Fibroblast of skin of left biceps (primary cell): ENCODE measurements at regions not wholly inside any gene's neighbourhood (a gene's known extent, or its start where the extent isn't known, plus 50 kb on each side); places are given as distances from the start of the nearest gene placed in this dataset.

Source experiments
- DNase-seq, 2 experiments: peaks; one replicate each; pipeline ENCODE4 v3.0.0-alpha.2; 2013; ENCODE audit warnings: low read depth in 2 of 2

DNA sequence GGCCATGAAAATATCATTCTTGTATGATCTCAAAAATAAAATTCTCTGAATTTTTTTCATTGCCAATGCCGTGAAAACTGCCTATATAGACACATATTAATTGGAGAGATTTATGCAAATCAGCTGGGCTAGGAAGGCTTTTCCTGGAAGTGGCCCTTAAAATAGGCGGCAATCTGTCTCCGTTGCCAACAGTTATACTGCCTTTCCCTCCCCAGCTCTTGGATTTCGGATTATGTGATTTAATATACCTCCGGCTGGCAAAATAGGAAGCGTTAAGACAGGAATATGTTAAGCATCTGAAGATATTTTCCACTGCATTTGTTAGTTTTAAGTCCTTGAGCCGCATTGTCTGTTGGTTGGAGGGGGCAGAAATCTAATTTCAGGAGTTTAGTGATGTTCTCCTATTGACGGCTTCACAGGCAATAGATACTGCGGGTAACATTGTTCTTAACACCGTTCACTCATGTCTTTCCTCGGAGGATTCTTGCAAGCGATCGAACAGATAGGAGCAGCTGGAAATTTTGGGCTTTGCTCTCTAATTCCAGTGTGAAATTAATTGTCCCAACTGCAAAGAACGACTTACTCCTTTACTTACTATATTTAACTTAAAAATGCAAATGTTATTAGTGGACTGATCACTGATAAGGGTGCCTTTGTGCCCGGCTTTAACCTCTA is 113.3 kb downstream of the LINC00237 start:
- no peak for DNase-seq

DNA sequence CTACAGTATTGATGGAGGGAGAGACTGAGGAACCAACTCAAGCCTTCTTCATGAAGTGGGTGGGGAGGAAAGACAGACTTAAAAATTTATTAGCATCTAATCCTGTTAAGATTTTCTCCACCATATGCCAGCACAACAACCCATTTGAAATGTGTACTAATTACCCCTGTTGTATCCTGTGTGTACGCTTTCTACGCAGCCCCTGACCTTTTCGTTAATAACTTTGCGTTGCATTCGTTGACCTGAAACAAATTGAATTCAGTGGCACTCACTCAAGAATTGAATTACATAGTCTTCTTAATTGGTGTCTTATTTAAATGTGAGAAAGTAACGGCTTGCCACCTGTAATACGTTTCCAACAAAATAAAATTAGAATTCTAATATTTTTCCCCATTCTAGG is 113.9 kb downstream of the LINC00237 start:
- no peak for DNase-seq

DNA sequence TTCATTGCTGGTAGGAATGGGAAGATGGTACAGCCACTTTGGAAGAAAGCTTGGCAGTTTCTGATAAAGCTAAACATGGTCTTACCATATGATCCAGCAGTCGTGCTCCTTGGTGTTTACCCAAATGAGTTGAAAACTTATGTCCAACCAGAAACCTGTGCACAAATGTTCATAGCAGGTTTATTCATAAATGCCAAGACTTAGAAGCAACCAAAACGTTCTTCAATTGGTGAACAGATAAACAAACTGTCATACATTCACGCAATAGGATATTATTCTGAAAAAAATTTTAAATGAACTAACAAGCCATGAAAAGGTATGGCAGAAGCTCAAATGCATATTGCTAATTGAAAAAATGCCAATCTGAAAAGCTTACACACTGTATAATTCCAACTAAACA is 117.1 kb downstream of the LINC00237 start:
- no peak for DNase-seq

DNA sequence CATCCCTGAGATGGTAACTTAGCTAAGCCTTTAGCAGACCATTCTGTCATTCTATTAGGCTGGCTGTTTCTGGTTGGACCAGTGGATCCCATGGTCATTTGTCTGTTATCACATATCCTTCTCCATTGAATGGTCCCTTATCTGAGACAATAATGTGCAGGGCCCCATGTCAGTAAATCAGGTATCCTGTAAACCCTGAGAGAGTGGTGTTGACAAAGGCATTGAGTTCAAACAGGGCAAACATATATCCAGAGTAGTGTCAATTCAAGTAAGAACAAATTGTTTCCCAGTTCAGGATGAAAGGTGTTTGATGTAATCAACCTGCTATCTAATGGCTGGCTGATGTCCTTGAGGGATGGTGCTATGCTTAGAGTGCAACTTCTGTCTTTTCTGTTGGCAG is 126.2 kb downstream of the LINC00237 start:
- no peak for DNase-seq

DNA sequence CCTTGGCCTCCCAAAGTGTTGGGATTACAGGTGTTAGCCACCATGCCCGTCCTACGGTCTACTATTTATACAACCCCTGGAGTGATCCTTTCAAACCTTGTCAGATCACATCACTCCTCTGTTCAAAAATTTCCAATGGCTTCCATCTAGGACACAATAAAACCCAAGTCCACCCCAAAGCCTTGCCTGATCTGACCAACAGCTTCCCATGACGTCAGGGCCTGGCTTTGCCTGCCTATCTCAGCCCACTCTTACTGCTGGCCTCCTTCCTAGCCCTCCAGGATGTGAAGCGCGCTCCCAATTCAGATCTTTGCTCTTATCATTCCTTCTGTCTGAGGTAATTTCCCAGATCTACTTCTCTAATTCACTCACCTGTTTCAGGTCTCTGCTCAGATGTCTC is 128.4 kb downstream of the LINC00237 start:
- DNase-seq, result no peak

DNA sequence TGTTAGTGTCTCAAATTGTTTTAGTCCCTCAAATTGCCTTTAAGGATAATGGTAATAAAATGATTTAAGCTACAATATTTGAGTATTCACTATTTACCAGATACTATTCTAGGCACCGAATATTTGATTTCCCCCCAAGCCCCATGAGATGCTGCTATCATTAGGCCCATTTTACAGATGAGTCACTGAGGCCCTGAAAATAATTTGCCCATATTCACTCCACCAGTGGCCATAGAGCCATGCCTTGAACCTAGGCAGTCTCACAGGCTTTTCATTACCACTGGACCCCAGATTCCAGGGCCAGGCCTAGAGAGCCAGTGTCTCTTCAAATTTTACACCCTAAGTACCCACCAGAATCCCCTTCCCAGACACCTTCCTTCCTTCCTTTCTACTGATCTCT is 133.7 kb downstream of the LINC00237 start:
- no peak for DNase-seq

DNA sequence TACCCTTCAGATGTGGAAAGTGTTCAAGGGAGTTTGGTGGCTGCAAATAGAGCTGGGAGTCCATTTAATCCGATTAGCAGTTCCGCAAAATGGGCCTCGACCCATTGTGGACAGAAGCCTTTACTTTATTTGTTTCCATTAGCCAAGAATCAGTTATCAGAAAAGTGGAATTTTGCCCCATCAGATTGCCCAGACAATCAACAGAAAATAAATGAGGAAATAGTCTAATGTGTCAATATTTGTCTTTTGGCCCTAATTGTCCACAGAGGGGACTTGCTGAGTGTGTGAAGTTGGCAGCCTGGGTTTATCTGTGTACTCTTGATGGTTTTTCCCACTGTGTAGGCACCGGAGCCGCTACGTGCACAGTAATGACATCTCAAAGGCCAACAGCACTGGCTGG is 134.3 kb downstream of the LINC00237 start:
- no peak for DNase-seq

DNA sequence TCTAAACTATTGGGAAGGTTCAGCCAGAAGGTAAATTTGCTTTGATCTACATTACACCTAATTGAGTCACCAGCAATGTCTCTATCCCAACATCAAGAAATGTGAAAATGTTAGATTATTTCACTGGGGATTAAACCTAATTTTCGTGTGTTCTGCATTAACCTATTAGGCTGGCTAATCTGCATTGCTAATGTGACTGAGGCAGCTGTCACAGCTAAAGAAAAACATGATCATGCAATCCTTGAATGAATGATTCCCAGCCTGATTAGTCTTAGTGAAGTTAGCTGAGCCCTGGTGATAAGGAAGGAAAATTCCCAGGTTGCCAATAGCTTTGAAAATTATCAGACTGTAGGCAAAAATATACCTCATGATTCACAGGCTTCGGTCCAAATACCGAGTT is 135.3 kb downstream of the LINC00237 start:
- DNase-seq, result no peak

DNA sequence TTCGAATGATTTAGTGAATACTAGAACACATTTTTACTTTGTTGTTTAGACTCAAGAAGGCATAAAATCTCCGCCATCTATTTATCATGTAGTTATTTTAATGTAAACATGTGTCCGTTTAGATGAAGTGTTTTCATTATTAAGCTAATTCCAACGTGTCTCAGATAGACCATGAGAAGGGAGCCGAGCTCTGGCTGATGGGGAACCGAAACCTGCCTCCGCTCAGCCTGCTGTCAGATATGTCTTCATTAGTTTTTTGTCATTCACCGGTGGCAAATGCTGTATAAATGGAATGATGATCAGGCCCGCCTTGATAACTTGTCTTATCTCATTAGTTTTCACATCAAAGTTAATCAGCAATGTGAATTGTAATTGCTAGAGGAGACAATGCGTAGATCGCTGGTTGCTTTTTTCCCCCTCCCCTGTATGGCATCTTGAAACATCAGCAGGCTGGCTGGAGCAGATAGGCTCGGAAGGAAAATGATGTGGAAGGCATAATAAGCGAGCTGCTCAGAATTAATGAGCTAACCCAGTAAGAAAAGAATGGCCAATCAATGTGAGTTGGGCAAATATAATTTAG is 136.4 kb downstream of the LINC00237 start:
- DNase-seq, result no peak

DNA sequence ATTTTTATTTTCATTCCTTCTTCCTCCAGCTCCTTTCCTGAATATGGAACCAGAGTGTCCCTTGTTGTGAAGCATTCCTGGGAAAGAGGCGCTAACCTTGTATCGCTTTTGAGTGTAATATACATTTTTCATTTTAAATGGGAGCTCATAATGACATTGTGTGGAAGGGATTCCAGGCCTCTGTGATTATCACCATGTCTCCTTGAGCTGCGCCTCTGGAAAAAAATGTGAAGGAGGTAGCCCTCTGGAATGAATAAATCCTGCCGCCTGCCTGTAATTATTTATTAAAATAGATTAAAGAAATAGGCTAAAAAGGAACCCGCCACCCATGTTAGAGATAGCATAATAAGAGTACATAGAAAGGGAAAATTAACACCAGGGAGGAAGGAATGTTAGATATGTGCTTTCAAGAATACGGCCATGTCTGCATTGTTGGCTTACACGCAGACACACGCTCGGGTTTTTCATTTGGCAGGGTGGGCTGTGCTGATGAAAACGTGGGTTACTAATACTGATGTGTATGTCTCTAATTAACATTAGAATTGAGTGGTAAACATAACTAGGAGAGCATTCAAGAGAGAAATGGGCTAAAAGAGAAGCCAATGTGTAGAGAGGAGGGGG is 138.5 kb downstream of the LINC00237 start:
- DNase-seq, result no peak

DNA sequence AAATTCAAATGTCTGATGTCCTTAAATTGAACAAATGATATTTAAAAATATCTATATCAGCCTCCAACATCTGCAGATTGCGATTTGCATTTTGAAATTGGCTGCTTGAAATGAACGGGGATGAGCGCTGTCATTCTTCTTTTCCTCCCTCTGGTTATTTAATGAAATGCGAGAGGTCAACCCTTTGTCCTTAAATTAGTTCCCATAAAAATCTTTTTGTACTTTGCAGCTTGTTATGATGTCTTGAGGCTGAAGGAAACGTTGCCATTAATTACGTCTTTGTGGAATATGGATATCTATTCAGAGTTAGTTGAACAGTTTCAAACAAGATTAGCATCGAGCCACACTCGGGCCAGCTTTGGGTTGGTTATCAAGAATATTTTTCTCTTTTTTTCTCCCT is 140.0 kb downstream of the LINC00237 start:
- DNase-seq, result no peak

DNA sequence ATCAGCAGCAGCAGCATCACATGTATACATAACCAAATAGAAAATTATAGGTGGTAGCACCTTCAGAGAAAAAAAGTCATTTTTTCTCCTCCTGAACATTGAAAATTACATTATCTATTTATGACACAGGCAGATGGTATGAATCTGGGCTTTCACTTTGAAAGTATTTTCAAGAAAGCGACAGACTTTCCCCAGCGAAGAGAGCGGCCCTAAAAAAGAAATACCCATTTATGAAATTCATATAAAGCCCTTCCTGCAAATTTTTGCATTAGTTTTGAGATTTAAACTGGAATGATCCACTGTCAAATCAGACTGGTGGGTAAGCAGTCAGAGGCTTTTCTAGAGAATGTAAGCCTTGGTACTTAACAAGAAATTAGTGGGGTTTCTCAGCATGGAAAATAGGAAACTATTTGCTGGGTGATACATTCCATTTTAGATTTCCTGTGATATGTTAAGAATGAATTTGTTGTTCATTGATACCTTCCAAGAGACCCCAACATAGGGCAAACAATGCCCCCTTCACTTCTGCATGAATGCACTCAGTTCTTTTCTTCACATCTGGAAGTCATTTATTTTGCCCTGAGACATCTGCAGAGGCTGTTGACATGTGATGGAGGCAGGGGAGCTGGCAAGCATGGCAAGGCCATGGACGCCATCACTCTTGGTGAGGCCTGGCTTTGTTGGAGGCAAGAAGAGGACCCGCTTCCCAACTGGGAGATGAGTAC is 147.0 kb downstream of the LINC00237 start:
- DNase-seq, result no peak

DNA sequence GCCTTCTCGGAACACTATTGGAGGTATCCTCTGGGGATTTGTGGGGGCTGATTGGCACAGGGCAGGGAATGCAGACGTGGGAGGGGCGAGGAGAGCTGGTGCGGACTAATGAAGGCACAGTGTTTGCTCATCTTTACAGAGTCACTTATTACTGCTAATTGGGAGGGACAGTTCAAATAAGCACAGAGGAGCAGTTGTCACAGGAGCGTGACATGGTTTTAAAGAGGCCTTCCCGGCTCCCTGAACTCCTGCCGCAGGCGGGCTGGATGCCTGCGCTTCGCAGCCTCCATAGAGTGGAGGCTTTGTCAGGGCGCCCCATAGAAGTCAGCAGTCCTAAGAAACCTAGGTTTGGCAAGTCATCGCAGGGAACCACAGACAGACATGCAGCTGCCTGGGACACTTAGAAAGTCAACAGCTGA is 149.6 kb downstream of the LINC00237 start:
- DNase-seq, result no peak

DNA sequence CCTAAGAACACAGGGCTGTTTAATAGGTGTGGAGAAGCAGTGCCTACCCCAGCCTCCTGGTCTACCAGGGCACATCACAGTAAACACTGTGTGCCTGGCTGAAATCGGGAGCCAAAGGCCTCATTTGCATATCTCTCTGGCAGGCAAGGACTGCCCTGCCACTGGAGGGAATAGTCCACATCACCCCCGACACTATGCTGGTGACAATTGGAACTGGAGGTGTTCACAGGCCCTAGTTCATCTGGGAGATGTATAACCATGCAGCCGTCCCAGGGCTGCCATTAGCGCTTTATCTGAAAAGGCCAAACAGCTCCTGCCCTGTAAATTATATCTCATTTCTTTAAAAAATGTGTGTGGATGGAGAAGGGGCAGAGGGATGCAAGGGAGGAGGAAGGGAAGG is 150.3 kb downstream of the LINC00237 start:
- no peak for DNase-seq

DNA sequence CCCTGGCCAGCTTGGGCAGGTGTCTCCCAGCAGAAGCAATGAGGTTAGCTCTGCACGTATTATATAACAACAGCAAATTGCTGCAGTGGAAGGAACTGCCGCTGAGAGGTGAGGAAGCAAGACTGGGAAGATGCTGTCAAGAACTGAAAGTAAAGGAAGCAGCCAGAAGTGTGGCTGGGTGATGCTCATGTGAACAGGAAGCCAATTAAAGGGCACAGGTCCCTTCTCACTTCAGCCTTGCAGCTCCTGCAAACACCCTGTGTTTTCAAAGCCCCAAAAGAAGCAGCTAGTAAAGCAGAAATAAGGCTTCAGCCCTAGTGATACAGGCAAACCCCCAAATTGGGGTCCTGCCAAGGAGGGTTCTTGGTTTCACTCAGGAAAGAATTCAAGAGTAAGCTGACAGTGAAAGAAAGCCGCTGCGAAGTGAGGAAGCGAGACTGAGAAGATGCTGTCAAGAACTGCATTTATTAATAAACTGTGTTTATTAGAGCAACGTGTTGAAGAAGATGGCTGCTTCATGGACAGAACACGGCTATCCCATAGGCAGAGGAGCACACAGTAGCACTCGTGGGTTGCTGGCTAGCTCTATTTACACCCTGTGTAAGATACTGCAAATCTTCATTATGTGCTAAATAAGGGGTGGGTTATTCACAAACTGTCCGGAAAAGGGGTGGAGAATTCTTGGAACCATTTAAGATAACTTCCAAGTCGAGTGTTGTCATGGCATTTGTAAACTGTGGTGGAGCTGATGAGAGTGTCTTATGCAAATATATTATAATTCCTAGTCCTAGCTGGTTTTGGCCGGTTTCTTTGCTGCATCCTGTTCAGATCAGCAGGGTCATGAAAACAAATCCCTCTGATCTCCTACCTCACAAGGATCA is 152.2 kb downstream of the LINC00237 start:
- no peak for DNase-seq

DNA sequence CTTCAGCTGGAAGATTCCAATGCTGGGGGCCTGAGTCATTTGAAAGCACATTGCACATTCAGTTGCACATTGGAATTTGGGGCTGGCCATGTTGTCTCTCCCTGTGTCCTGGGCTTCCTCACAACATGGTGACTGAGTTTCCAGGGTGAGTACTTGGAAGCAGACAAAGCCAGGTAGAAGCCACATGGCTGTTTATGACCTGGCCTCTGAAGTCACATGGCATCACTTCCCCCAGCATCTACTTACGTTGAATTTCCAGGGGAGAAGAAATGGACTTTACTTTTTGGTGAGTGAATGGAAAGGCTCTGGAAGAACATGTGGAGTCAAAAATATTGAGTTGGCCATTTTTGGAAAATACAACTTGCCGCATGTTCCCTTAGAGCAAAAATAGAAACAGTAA is 155.5 kb downstream of the LINC00237 start:
- no peak for DNase-seq

DNA sequence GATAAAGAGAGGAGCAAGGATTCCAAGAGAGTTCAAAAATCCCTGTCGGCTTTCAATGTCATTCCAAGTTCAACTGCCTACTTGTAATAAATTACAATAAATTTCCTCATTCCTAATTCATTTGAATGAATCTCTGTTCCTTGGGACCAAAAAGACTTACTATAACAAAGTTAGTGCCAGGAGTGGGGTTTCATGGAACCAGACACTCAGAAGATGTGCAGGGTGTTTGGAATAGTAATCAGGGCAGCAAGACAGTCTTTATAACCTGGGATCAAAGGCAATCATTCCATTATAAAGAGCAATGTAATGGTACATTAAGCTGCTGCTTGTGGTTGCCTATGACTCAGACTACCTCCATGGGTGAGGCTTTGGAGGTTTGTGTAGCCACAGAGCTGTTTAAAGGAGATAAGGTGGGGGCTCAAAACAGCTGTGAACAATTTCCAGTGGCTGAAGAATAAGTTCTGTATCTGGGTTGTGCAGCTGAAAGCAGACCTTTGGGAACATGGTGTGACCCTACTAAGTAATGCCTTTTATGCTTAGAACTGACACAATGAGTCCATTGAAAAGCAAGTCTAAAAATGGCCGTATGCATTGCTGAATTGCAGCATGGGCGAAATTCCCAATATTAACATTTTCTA is 159.9 kb downstream of the LINC00237 start:
- no peak for DNase-seq

DNA sequence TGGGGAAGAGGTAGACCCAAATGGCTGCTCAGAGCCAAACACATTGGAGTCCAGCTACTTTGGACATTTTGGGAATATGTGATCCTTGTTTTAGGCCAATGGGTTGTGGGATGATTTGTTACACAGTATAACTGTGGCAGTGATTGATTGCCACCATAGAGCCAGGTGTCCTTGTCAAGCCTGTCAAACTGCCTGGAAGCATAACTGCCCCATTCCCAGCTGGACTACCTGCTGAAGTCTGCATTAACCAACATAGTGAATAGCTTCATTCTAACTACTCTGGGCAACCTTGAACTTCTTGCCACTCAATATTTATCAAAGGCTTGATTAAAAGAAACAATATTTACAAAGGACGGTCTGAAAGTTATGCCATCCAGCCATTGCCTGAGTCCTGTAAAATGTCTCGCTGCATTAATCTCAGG is 164.7 kb downstream of the LINC00237 start:
- no peak for DNase-seq

DNA sequence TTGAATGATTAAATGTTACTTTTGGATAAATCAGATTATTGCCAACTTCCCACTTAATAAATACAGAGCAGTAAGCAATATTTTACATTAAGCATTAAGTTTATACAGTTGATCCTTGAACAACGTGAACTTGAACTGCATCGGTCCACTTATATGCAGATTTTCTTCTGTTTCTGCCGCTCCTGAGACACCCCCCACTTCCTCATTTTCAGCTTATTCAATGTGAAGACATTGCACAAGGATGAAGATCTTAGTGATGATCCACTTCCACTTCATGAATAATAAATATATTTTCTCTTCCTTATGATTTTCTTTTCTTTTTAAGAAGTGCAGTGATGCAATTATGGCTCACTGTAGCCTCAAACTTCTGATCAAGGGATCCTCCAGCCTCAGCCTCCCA is 167.2 kb downstream of the LINC00237 start:
- no peak for DNase-seq

DNA sequence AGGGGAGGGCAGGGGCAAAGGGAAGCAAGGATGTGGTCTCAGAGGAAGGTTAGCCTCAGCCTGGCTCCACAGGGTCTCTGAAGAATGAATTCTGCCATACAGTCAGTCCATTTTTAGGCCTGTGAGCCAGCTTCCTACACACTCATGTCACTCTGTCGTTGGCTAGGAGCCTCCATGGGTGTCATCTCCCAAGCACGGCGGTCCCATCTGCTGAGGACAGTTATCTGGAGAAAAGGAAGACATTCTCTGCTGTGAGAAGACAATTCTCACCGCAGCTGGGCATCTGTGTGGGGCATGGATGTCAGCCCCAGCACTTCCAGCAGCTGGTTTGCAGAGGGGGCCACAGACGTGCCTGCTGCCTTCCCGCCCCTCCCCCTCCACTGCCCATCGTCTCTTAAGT is 167.6 kb downstream of the LINC00237 start:
- no peak for DNase-seq

DNA sequence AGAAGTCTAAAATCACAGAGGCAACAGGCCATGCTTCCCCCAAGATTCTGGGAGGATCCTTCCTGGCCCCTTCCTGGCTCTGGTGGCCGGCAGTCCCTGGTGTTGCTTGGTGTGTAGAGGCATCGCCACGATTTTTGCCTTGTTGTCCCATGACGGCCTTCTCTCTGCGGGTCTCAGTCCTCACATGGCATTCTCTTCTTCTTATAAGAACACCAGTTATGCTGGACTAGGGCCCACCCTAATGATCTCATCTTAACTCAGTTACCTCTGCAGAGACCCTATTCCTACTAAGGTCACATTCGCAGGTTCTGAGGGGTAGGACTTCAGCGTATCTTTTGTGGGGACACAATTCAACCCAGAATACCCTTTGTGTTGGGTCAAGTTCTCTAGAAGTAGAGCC is 168.0 kb downstream of the LINC00237 start:
- no peak for DNase-seq
